Activated naive CD4-positive, alpha-beta T cell treated with anti-CD3 and anti-CD28 coated beads, Interleukin-2, amount 50 U/mL, for 72 hours (primary cell): ENCODE measurements at regions not wholly inside any gene's neighbourhood (a gene's known extent, or its start where the extent isn't known, plus 50 kb on each side); places are given as distances from the start of the nearest gene placed in this dataset.
"Not testable (repeated sequence)": the region's sequence is repeated elsewhere in the genome, so short reads cannot be mapped to it uniquely, and the experiment has no call there.

Source experiments
- ATAC-seq, 2 donors: fragments of 150-1000 bp; cut with Tn5 transposase; 2 replicates each; pipeline ENCODE4 v1.10.0; 2021; ENCODE audit warnings: mild to moderate bottlenecking in 2 of 2, moderate library complexity in 2 of 2
- DNase-seq, 2 donors: peaks; one replicate each; pipeline ENCODE4 v3.0.0; 2021 to 2022; ENCODE audit warnings: low spot score in 2 of 2
- H3K27ac Mint-ChIP-seq, 2 donors: one replicate each; pipeline ENCODE4 v1.8.0; 2022; ENCODE audit warnings: mild to moderate bottlenecking in 2 of 2, mixed read lengths in 2 of 2
- H3K36me3 Mint-ChIP-seq, 2 donors: one replicate each; pipeline ENCODE4 v1.8.0; 2022; ENCODE audit warnings: mixed read lengths in 2 of 2
- H3K9me3 Mint-ChIP-seq, 2 donors: one replicate each; pipeline ENCODE4 v1.8.0; 2022; ENCODE audit warnings: mixed read lengths in 2 of 2

GRCh38 chr10:93127642-93128215 lies 54.0 kb downstream of the CYP26A1 start:
- H3K36me3 Mint-ChIP-seq: peaks cover 22 to 24% of the 10 kb centered on the region in 2 donors

GRCh38 chr10:93131986-93132385 lies 58.3 kb downstream of the CYP26A1 start:
- DNase-seq (no peak), ATAC-seq (no peak)
- Mint-ChIP-seq H3K27ac (no peak overlapping the region), H3K36me3 (peaks cover 5 to 6% of the 10 kb centered on the region in 2 donors), H3K9me3 (peaks cover 5 to 18% of the 10 kb centered on the region in 2 donors)

More at GRCh38 chr10:93127642-93128215, 54.0 kb downstream of the CYP26A1 start:
- not testable (repeated sequence) for ATAC-seq, DNase-seq, H3K27ac Mint-ChIP-seq
- peaks cover 19 to 32% of the 10 kb centered on the region in 2 donors for H3K9me3 Mint-ChIP-seq

- no peak for DNase-seq
- H3K27ac Mint-ChIP-seq: no peak overlapping the region
- H3K9me3 Mint-ChIP-seq: peaks cover 3 to 13% of the 10 kb centered on the region in 2 donors
- H3K36me3 Mint-ChIP-seq: no peaks in the 10 kb centered on the region
- ATAC-seq: no peak
Observed at GRCh38 chr10:93138113-93138870, 64.6 kb downstream of the CYP26A1 start.

- H3K9me3 Mint-ChIP-seq: peaks cover 3 to 13% of the 10 kb centered on the region in 2 donors
- no peaks in the 10 kb centered on the region for H3K36me3 Mint-ChIP-seq
- no peak for ATAC-seq
- no peak overlapping the region for H3K27ac Mint-ChIP-seq
- no peak for DNase-seq
Observed at GRCh38 chr10:93139059-93139655, 65.5 kb downstream of the CYP26A1 start.

GRCh38 chr10:93142534-93142933 lies 68.8 kb downstream of the CYP26A1 start:
- no peak overlapping the region for H3K27ac Mint-ChIP-seq
- ATAC-seq (no peak), DNase-seq (no peak)
- no peaks in the 10 kb centered on the region for H3K36me3 Mint-ChIP-seq
- peaks cover 3 to 13% of the 10 kb centered on the region in 2 donors for H3K9me3 Mint-ChIP-seq

GRCh38 chr10:93143281-93143680 lies 69.6 kb downstream of the CYP26A1 start:
- DNase-seq: no peak
- H3K36me3 Mint-ChIP-seq: no peaks in the 10 kb centered on the region
- no peak overlapping the region for H3K27ac Mint-ChIP-seq
- no peak for ATAC-seq
- peaks cover 3 to 13% of the 10 kb centered on the region in 2 donors for H3K9me3 Mint-ChIP-seq

- H3K27ac Mint-ChIP-seq: no peak overlapping the region
Observed at GRCh38 chr10:93146336-93146735, 72.6 kb downstream of the CYP26A1 start.

GRCh38 chr10:93147281-93147680 lies 73.6 kb downstream of the CYP26A1 start:
- H3K9me3 Mint-ChIP-seq: peaks cover 0 to 4% of the 10 kb centered on the region in 2 donors
- peaks cover 5 to 7% of the 10 kb centered on the region in 2 donors for H3K36me3 Mint-ChIP-seq

More at GRCh38 chr10:93146336-93146735, 72.6 kb downstream of the CYP26A1 start:
- DNase-seq: no peak
- Mint-ChIP-seq H3K9me3 (peaks cover 0 to 4% of the 10 kb centered on the region in 2 donors), H3K36me3 (peaks cover 5 to 7% of the 10 kb centered on the region in 2 donors)
- ATAC-seq: no peak

GRCh38 chr10:93148476-93148875 lies 74.8 kb downstream of the CYP26A1 start:
- H3K27ac Mint-ChIP-seq: no peak overlapping the region
- peaks cover 0 to 4% of the 10 kb centered on the region in 2 donors for H3K9me3 Mint-ChIP-seq
- ATAC-seq (peak in 1 of 2 donors; percentile 29), DNase-seq (no peak)
- peaks cover 5 to 7% of the 10 kb centered on the region in 2 donors for H3K36me3 Mint-ChIP-seq

More at GRCh38 chr10:93147281-93147680, 73.6 kb downstream of the CYP26A1 start:
- ATAC-seq (no peak), DNase-seq (no peak)
- no peak overlapping the region for H3K27ac Mint-ChIP-seq

- Mint-ChIP-seq H3K9me3 (peaks cover 0 to 4% of the 10 kb centered on the region in 2 donors), H3K27ac (peak overlapping the region in 1 of 2 donors; percentile 26), H3K36me3 (peaks cover 5 to 7% of the 10 kb centered on the region in 2 donors)
- no peak for DNase-seq
- ATAC-seq: no peak
Observed at GRCh38 chr10:93149761-93150160, 76.1 kb downstream of the CYP26A1 start.

GRCh38 chr10:93150289-93150688 lies 76.6 kb downstream of the CYP26A1 start:
- peak in 1 of 2 donors; percentile 8 for DNase-seq
- Mint-ChIP-seq H3K9me3 (peaks cover under 1 to 5% of the 10 kb centered on the region in 2 donors), H3K27ac (peak overlapping the region in 1 of 2 donors; percentile 26), H3K36me3 (peaks cover 5 to 7% of the 10 kb centered on the region in 2 donors)
- peak; percentile 70 to 85 for ATAC-seq

- Mint-ChIP-seq H3K27ac (peak overlapping the region in 1 of 2 donors; percentile 26), H3K9me3 (peaks cover 6 to 12% of the 10 kb centered on the region in 2 donors), H3K36me3 (peaks cover 7 to 13% of the 10 kb centered on the region in 2 donors)
- DNase-seq (no peak), ATAC-seq (no peak)
Observed at GRCh38 chr10:93150990-93151547, 77.4 kb downstream of the CYP26A1 start.

- H3K36me3 Mint-ChIP-seq: peaks cover 7 to 13% of the 10 kb centered on the region in 2 donors
- no peak for ATAC-seq
- no peak for DNase-seq
- H3K9me3 Mint-ChIP-seq: peaks cover 6 to 12% of the 10 kb centered on the region in 2 donors
- H3K27ac Mint-ChIP-seq: no peak overlapping the region
Observed at GRCh38 chr10:93152136-93152535, 78.4 kb downstream of the CYP26A1 start.

GRCh38 chr10:93154531-93154930 lies 80.8 kb downstream of the CYP26A1 start:
- ATAC-seq: no peak
- no peak for DNase-seq
- Mint-ChIP-seq H3K9me3 (peaks cover 16 to 26% of the 10 kb centered on the region in 2 donors), H3K36me3 (peaks cover 20 to 22% of the 10 kb centered on the region in 2 donors), H3K27ac (no peak overlapping the region)

- Mint-ChIP-seq H3K27ac (peak overlapping the region in 1 of 2 donors; percentile 22), H3K36me3 (peaks cover 15 to 22% of the 10 kb centered on the region in 2 donors), H3K9me3 (peaks cover 17 to 27% of the 10 kb centered on the region in 2 donors)
- DNase-seq (no peak), ATAC-seq (no peak)
Observed at GRCh38 chr10:93160140-93160539, 86.4 kb downstream of the CYP26A1 start.

- Mint-ChIP-seq H3K36me3 (peaks cover 15 to 16% of the 10 kb centered on the region in 2 donors), H3K9me3 (peaks cover 11 to 21% of the 10 kb centered on the region in 2 donors), H3K27ac (no peak overlapping the region)
- no peak for DNase-seq
- ATAC-seq: no peak
Observed at GRCh38 chr10:93160829-93161228, 87.1 kb downstream of the CYP26A1 start.

- no peak for DNase-seq
- H3K36me3 Mint-ChIP-seq: peaks cover 7 to 12% of the 10 kb centered on the region in 2 donors
- no peak overlapping the region for H3K27ac Mint-ChIP-seq
- no peak for ATAC-seq
- peaks cover 6 to 12% of the 10 kb centered on the region in 2 donors for H3K9me3 Mint-ChIP-seq
Observed at GRCh38 chr10:93165367-93165766, 91.7 kb downstream of the CYP26A1 start.
